SH-SY5Y (cell line): ENCODE measurements at regions not wholly inside any gene's neighbourhood (a gene's known extent, or its start where the extent isn't known, plus 50 kb on each side); places are given as distances from the start of the nearest gene placed in this dataset.

ENCODE experiments used
- GATA2 ChIP-seq: IDR thresholded peaks from 2 replicates; pipeline ENCODE4 v1.6.1; 2011; ENCODE audit warnings: mild to moderate bottlenecking, low read depth, low read length
- GATA3 ChIP-seq: IDR thresholded peaks from 2 replicates; pipeline ENCODE4 v1.6.1; 2011; ENCODE audit warnings: low read depth, mild to moderate bottlenecking, low read length, moderate library complexity

- TF ChIP-seq GATA3 (no peak), GATA2 (no peak)
Observed at GRCh38 chr6:165920896-165921671, 246.6 kb downstream of the TBXT start.

GRCh38 chr6:165917576-165917975 lies 250.1 kb downstream of the TBXT start:
- no peak for TF ChIP-seq GATA2

GRCh38 chr6:165915022-165915770 lies 252.2 kb upstream of the PDE10A start:
- TF ChIP-seq GATA3 (no peak), GATA2 (no peak)

- TF ChIP-seq GATA2 = no peak
- no peak for TF ChIP-seq GATA3
Observed at GRCh38 chr6:165913676-165914570, 250.9 kb upstream of the PDE10A start.

GRCh38 chr6:165910184-165910966 lies 247.3 kb upstream of the PDE10A start:
- no peak for TF ChIP-seq GATA3
- no peak for TF ChIP-seq GATA2

- TF ChIP-seq GATA3 (no peak), GATA2 (no peak)
Observed at GRCh38 chr6:165906736-165907135, 243.7 kb upstream of the PDE10A start.

- TF ChIP-seq GATA3 (no peak), GATA2 (no peak)
Observed at GRCh38 chr6:165905744-165906143, 242.7 kb upstream of the PDE10A start.

GRCh38 chr6:165900970-165901369 lies 237.9 kb upstream of the PDE10A start:
- TF ChIP-seq GATA3 (no peak), GATA2 (no peak)

- TF ChIP-seq GATA2 (no peak), GATA3 (no peak)
Observed at GRCh38 chr6:165899611-165900010, 236.6 kb upstream of the PDE10A start.

GRCh38 chr6:165895421-165896165 lies 232.6 kb upstream of the PDE10A start:
- no peak for TF ChIP-seq GATA2
- TF ChIP-seq GATA3 = no peak

- no peak for TF ChIP-seq GATA2
- no peak for TF ChIP-seq GATA3
Observed at GRCh38 chr6:165894171-165894825, 231.3 kb upstream of the PDE10A start.

GRCh38 chr6:165893431-165893830 lies 230.4 kb upstream of the PDE10A start:
- TF ChIP-seq GATA2 = no peak
- no peak for TF ChIP-seq GATA3
